H1 (cell line): ENCODE measurements at regions not wholly inside any gene's neighbourhood (a gene's known extent, or its start where the extent isn't known, plus 50 kb on each side); places are given as distances from the start of the nearest gene placed in this dataset.

Experiments
- CTCF ChIA-PET: fragments of 300-600 bp; sonication (Branson Sonifier 250); formaldehyde crosslinking; loops from one replicate; lab custom pipeline; 2021; ENCODE audit not compliant: partially characterized antibody; lab: Charles Lee
- POLR2A ChIA-PET: fragments of 300-600 bp; sonication (Branson Sonifier 250); formaldehyde crosslinking; loops from one replicate; lab custom pipeline; 2021; ENCODE audit warnings: inconsistent platforms; ENCODE audit not compliant: partially characterized antibody; lab: Charles Lee
- DNase-seq, 2 experiments: peaks; one replicate each; pipeline versions ENCODE4 v3.0.0 to v3.0.0-alpha.2; 2010 to 2022; ENCODE audit warnings: low spot score in 2 of 2, low read depth in 1 of 2, mixed read lengths in 1 of 2
- FAIRE-seq: peaks from 2 replicates; lab custom pipeline; 2011; peaks lifted over from hg19 to GRCh38; lab: Jason Lieb, UNC
- H2AFZ ChIP-seq: 2 replicates; pipeline ENCODE4 v1.8.1; 2012; ENCODE audit warnings: low read length, inconsistent platforms
- H2AK5ac ChIP-seq: 2 replicates; pipeline ENCODE4 v1.6.1; 2013; ENCODE audit warnings: low read depth, low read length
- H2BK120ac ChIP-seq: replicated peaks from 2 replicates; pipeline ENCODE3; 2013; ENCODE audit warnings: low read depth, low read length, inconsistent platforms
- H2BK12ac ChIP-seq: 2 replicates; pipeline ENCODE4 v1.6.1; 2013; ENCODE audit warnings: low read depth, low read length
- H2BK15ac ChIP-seq: 2 replicates; pipeline ENCODE4 v1.6.1; 2013; ENCODE audit warnings: low read length
- H2BK20ac ChIP-seq: 2 replicates; pipeline ENCODE4 v1.6.1; 2013; ENCODE audit warnings: low read length
- H2BK5ac ChIP-seq: 2 replicates; pipeline ENCODE4 v1.6.1; 2013; ENCODE audit warnings: low read depth, low read length
- H3K14ac ChIP-seq: 2 replicates; pipeline ENCODE4 v1.6.1; 2013; ENCODE audit warnings: inconsistent platforms; ENCODE audit not compliant: insufficient read length
- H3K18ac ChIP-seq: 2 replicates; pipeline ENCODE4 v1.6.1; 2013; ENCODE audit warnings: low read length; ENCODE audit errors: extremely low read depth
- H3K23ac ChIP-seq: 2 replicates; pipeline ENCODE4 v1.6.1; 2013; ENCODE audit warnings: inconsistent platforms; ENCODE audit not compliant: insufficient read length
- H3K23me2 ChIP-seq: 2 replicates; pipeline ENCODE4 v1.6.1; 2013; ENCODE audit warnings: low read depth, low read length
- H3K27ac ChIP-seq: 2 replicates; pipeline ENCODE4 v1.6.1; 2011; ENCODE audit warnings: low read depth, low read length, inconsistent platforms
- H3K27me3 ChIP-seq, 4 experiments: replicated peaks in 1 of 4; 1 replicate in 1 of 4; 2 replicates in 3 of 4; pipeline versions ENCODE4 v1.6.1 to v1.8.1; 2011 to 2013; ENCODE audit warnings: low read length in 3 of 4, mild to moderate bottlenecking in 3 of 4, inconsistent platforms in 2 of 4, mixed read lengths in 2 of 4, moderate library complexity in 1 of 4; ENCODE audit not compliant: control insufficient read depth in 3 of 4, insufficient read depth in 3 of 4; ENCODE audit errors: extremely low read depth in 1 of 4
- H3K36me3 ChIP-seq, 4 experiments: 2 replicates each; pipeline versions ENCODE4 v1.6.1 to v1.8.1; 2011 to 2013; ENCODE audit warnings: mild to moderate bottlenecking in 4 of 4, low read length in 3 of 4, moderate library complexity in 2 of 4, control low read depth in 1 of 4, inconsistent platforms in 1 of 4; ENCODE audit not compliant: insufficient read depth in 4 of 4, control insufficient read depth in 2 of 4
- H3K4ac ChIP-seq: replicated peaks from 2 replicates; pipeline ENCODE3; 2013; ENCODE audit warnings: low read length, low read depth, mixed read lengths, inconsistent platforms; ENCODE audit not compliant: insufficient read length
- H3K4me1 ChIP-seq, 4 experiments: replicated peaks in 1 of 4; 1 replicate in 1 of 4; 2 replicates in 3 of 4; pipeline versions ENCODE4 v1.6.1 to v1.8.1; 2011 to 2013; ENCODE audit warnings: low read length in 3 of 4, inconsistent platforms in 2 of 4, mixed read lengths in 1 of 4; ENCODE audit not compliant: insufficient read depth in 4 of 4, control insufficient read depth in 3 of 4
- H3K4me2 ChIP-seq, 2 experiments: 2 replicates each; pipeline versions ENCODE4 v1.6.1 to v1.8.1; 2011 to 2013; ENCODE audit warnings: low read depth in 2 of 2, low read length in 2 of 2, control low read depth in 1 of 2, inconsistent platforms in 1 of 2, mild to moderate bottlenecking in 1 of 2; ENCODE audit not compliant: insufficient read depth in 1 of 2
- H3K4me3 ChIP-seq, 4 experiments: fragments of 200-600, 300-600 bp in 1 of 4; sonication (generic), shearing (Covaris generic), sonication (Bioruptor Twin) in 1 of 4; 2 replicates each; pipeline versions ENCODE4 v1.5.1 to v1.8.1; 2011 to 2016; ENCODE audit warnings: low read length in 4 of 4, low read depth in 3 of 4, control low read depth in 2 of 4, inconsistent platforms in 2 of 4, mild to moderate bottlenecking in 2 of 4, mixed read lengths in 1 of 4, moderate library complexity in 1 of 4; ENCODE audit not compliant: insufficient read depth in 2 of 4; ENCODE audit errors: extremely low read depth in 1 of 4
- H3K56ac ChIP-seq: replicated peaks from 2 replicates; pipeline ENCODE3; 2013; ENCODE audit warnings: low read depth, mild to moderate bottlenecking, mixed read lengths, low read length, inconsistent platforms; ENCODE audit not compliant: insufficient read length
- H3K79me1 ChIP-seq: 2 replicates; pipeline ENCODE4 v1.6.1; 2013; ENCODE audit warnings: low read depth, low read length, control low read depth
- H3K79me2 ChIP-seq, 2 experiments: 2 replicates each; pipeline versions ENCODE4 v1.6.1 to v1.8.1; 2012 to 2013; ENCODE audit warnings: low read length in 2 of 2, mild to moderate bottlenecking in 2 of 2, inconsistent platforms in 1 of 2; ENCODE audit not compliant: insufficient read depth in 2 of 2, control insufficient read depth in 1 of 2
- H3K9ac ChIP-seq, 4 experiments: replicated peaks in 1 of 4; 1 replicate in 1 of 4; 2 replicates in 3 of 4; pipeline versions ENCODE4 v1.6.1 to v1.8.1; 2011 to 2013; ENCODE audit warnings: low read depth in 3 of 4, low read length in 3 of 4, control low read depth in 2 of 4, mild to moderate bottlenecking in 2 of 4, moderate library complexity in 2 of 4, inconsistent platforms in 1 of 4; ENCODE audit errors: extremely low read depth in 1 of 4
- H3K9me3 ChIP-seq, 2 experiments: 2 replicates each; pipeline versions ENCODE4 v1.6.1 to v1.8.1; 2012 to 2013; ENCODE audit warnings: mild to moderate bottlenecking in 2 of 2, moderate library complexity in 2 of 2, control low read depth in 1 of 2, inconsistent platforms in 1 of 2, low read depth in 1 of 2, low read length in 1 of 2, mixed read lengths in 1 of 2; ENCODE audit not compliant: insufficient read depth in 2 of 2
- H4K20me1 ChIP-seq, 2 experiments: replicated peaks in 1 of 2; 2 replicates each; pipeline versions ENCODE3 to v1.8.1; 2011 to 2013; ENCODE audit warnings: inconsistent platforms in 2 of 2, low read length in 2 of 2, mild to moderate bottlenecking in 1 of 2; ENCODE audit not compliant: insufficient read depth in 2 of 2, control insufficient read depth in 1 of 2
- H4K5ac ChIP-seq: 2 replicates; pipeline ENCODE4 v1.6.1; 2013; ENCODE audit warnings: low read length, low read depth, mixed read lengths, inconsistent platforms; ENCODE audit not compliant: insufficient read length
- H4K8ac ChIP-seq: 2 replicates; pipeline ENCODE4 v1.8.0; 2013; ENCODE audit warnings: mild to moderate bottlenecking, moderate library complexity, low read length, inconsistent platforms; ENCODE audit not compliant: insufficient read depth; ENCODE audit errors: extremely low read depth
- H4K91ac ChIP-seq: replicated peaks from 2 replicates; pipeline ENCODE3; 2013; ENCODE audit warnings: low read length, mixed read lengths, inconsistent platforms; ENCODE audit not compliant: insufficient read length
- CBX5 ChIP-seq: fragments of 300-800, 300-1000 bp; sonication (generic); IDR thresholded peaks from 2 replicates; pipeline ENCODE4 v1.7.1; 2016; ENCODE audit warnings: antibody characterized with exemption, low read length, low read depth
- KDM4A ChIP-seq: IDR thresholded peaks from one replicate; pipeline ENCODE4 v1.7.1; 2012; ENCODE audit warnings: low read depth, mild to moderate bottlenecking, moderate library complexity, low read length, inconsistent platforms; ENCODE audit not compliant: severe bottlenecking
- RFX5 ChIP-seq: IDR thresholded peaks from 2 replicates; pipeline ENCODE4 v1.6.1; 2011; ENCODE audit warnings: low read depth, low read length, improper control_type of control experiment, borderline replicate concordance
- RNF2 ChIP-seq: fragments of 200-900, 300-1000 bp; sonication (generic); IDR thresholded peaks from 2 replicates; pipeline ENCODE4 v1.7.1; 2016; ENCODE audit warnings: borderline replicate concordance, low read depth, mild to moderate bottlenecking, antibody characterized with exemption, low read length; ENCODE audit not compliant: poor library complexity, severe bottlenecking; ENCODE audit errors: missing control alignments
- ZNF274 ChIP-seq: IDR thresholded peaks from 2 replicates; pipeline ENCODE4 v1.7.0; 2012; ENCODE audit warnings: low read length, borderline replicate concordance; ENCODE audit errors: extremely low read depth
- WGBS, 2 experiments: shearing (Covaris generic) in 1 of 2; methylation state at CpG; one replicate each; pipeline versions ENCODE4 v1.1.6 to v1.1.7; 2013 to 2015; ENCODE audit warnings: low lambda C conversion rate in 2 of 2, mixed read lengths in 2 of 2, inconsistent platforms in 1 of 2, low coverage in 1 of 2, missing lambda C conversion rate in 1 of 2; ENCODE audit not compliant: insufficient replicate concordance in 2 of 2, insufficient coverage in 1 of 2, insufficient read length in 1 of 2; ENCODE audit errors: extremely low coverage in 1 of 2, missing lambda C conversion rate in 1 of 2; 5-methylcytosine and 5-hydroxymethylcytosine counted together

- no peak for TF ChIP-seq ZNF274
- TF ChIP-seq KDM4A, result no peak
- TF ChIP-seq RNF2, result no peak
- TF ChIP-seq RFX5, result no peak
- TF ChIP-seq CBX5, result no peak
- no peak overlapping the region for H3K27ac ChIP-seq
- no peaks in the 10 kb centered on the region for H3K79me2 ChIP-seq
- H3K18ac ChIP-seq, result no peak overlapping the region
- no peak overlapping the region for H2BK5ac ChIP-seq
- no peaks in the 10 kb centered on the region for H3K4me1 ChIP-seq
- H3K56ac ChIP-seq, result no peak overlapping the region
- 91% methylated on average over 3 of the region's 3 CpGs; no CpG with 5 or more reads in 1 of the 2 experiments for WGBS, 2 experiments
- H3K14ac ChIP-seq, result no peak overlapping the region
- POLR2A ChIA-PET, result no interaction called here
- H2BK12ac ChIP-seq, result no peak overlapping the region
- H2BK120ac ChIP-seq, result no peak overlapping the region
- no peaks in the 10 kb centered on the region for H3K27me3 ChIP-seq
- H3K9me3 ChIP-seq, result peaks cover 0 to 2% of the 10 kb centered on the region in 2 experiments; a peak in 1 of 4 replicates
- no peak overlapping the region for H4K5ac ChIP-seq
- no peak overlapping the region for H3K4me2 ChIP-seq
- no peaks in the 10 kb centered on the region for H4K20me1 ChIP-seq
- no peak overlapping the region for H2BK20ac ChIP-seq
- H2BK15ac ChIP-seq, result no peak overlapping the region
- H3K36me3 ChIP-seq, result no peaks in the 10 kb centered on the region
- no peak overlapping the region for H3K23ac ChIP-seq
- H4K8ac ChIP-seq, result no peak overlapping the region
- no peak overlapping the region for H3K9ac ChIP-seq
- FAIRE-seq (no peak), DNase-seq (no peak)
- H3K4me3 ChIP-seq, result no peak overlapping the region
- H3K79me1 ChIP-seq, result no peaks in the 10 kb centered on the region
- CTCF ChIA-PET, result no interaction called here
- H2AFZ ChIP-seq, result no peak overlapping the region
- no peaks in the 10 kb centered on the region for H3K23me2 ChIP-seq
- H3K4ac ChIP-seq, result no peak overlapping the region
- H2AK5ac ChIP-seq, result no peak overlapping the region
- no peak overlapping the region for H4K91ac ChIP-seq
Measured at GRCh38 chr13:79946556-79946955, 394.4 kb downstream of the SPRY2 start.
